GM10266 (cell line): ENCODE measurements at regions not wholly inside any gene's neighbourhood (a gene's known extent, or its start where the extent isn't known, plus 50 kb on each side); places are given as distances from the start of the nearest gene placed in this dataset.

ENCODE experiments used
- DNase-seq: peaks from one replicate; pipeline ENCODE4 v3.0.0; 2012; ENCODE audit errors: extremely low spot score
- CTCF ChIP-seq: IDR thresholded peaks from 2 replicates; pipeline ENCODE4 v1.5.1; 2012; ENCODE audit warnings: mild to moderate bottlenecking, low read depth; ENCODE audit not compliant: control insufficient read depth, insufficient read depth; ENCODE audit errors: missing control alignments

GRCh38 chr1:4599521-4599920, 54.9 kb upstream of the AJAP1 start:
- TF ChIP-seq CTCF, result no peak
- DNase-seq, result no peak

GRCh38 chr1:4599951-4600481, 54.4 kb upstream of the AJAP1 start:
- no peak for DNase-seq
- no peak for TF ChIP-seq CTCF

- DNase-seq, result no peak
- TF ChIP-seq CTCF, result no peak
Observed at GRCh38 chr1:4600615-4601460, 53.6 kb upstream of the AJAP1 start.

GRCh38 chr1:4601941-4602340, 52.5 kb upstream of the AJAP1 start:
- DNase-seq, result no peak
- no peak for TF ChIP-seq CTCF

GRCh38 chr1:4602462-4603294, 51.7 kb upstream of the AJAP1 start:
- no peak for TF ChIP-seq CTCF
- no peak for DNase-seq

GRCh38 chr1:4603295-4604110, 50.9 kb upstream of the AJAP1 start:
- no peak for DNase-seq
- TF ChIP-seq CTCF, result no peak
